Natural killer cell (primary cell): ENCODE measurements at regions not wholly inside any gene's neighbourhood (a gene's known extent, or its start where the extent isn't known, plus 50 kb on each side); places are given as distances from the start of the nearest gene placed in this dataset.

Experiments
- ATAC-seq, 3 donors: fragments of 150-1000 bp in 2 of 3; fragments of 200-7000 bp in 1 of 3; cut with Tn5 transposase; 1 replicate in 1 of 3; 2 replicates in 2 of 3; pipeline ENCODE4 v1.10.0; 2021; ENCODE audit warnings: mild to moderate bottlenecking in 2 of 3, moderate library complexity in 2 of 3
- DNase-seq, 2 donors: peaks; one replicate each; pipeline versions ENCODE4 v3.0.0 to v3.0.0-alpha.2; 2013 to 2021; ENCODE audit warnings: mixed read lengths in 1 of 2
- H3K27ac ChIP-seq: one replicate; pipeline ENCODE4 v1.5.1; 2013; ENCODE audit warnings: mild to moderate bottlenecking, low read length
- H3K27me3 ChIP-seq: one replicate; pipeline ENCODE4 v1.6.1; 2013; ENCODE audit warnings: low read length; ENCODE audit not compliant: control insufficient read depth, insufficient read depth
- H3K36me3 ChIP-seq: one replicate; pipeline ENCODE4 v1.6.1; 2013; ENCODE audit warnings: low read length; ENCODE audit not compliant: control insufficient read depth, insufficient read depth
- H3K4me1 ChIP-seq: one replicate; pipeline ENCODE4 v1.6.1; 2013; ENCODE audit warnings: low read length; ENCODE audit not compliant: control insufficient read depth, insufficient read depth
- H3K4me3 ChIP-seq: one replicate; pipeline ENCODE4 v1.5.1; 2013; ENCODE audit warnings: low read length
- H3K9me3 ChIP-seq: one replicate; pipeline ENCODE4 v1.6.1; 2013; ENCODE audit warnings: low read length; ENCODE audit not compliant: control insufficient read depth, insufficient read depth
- H3K27ac Mint-ChIP-seq, 2 donors: one replicate each; pipeline ENCODE4 v1.8.0; 2022; ENCODE audit warnings: mild to moderate bottlenecking in 2 of 2, mixed read lengths in 2 of 2, moderate library complexity in 1 of 2
- H3K27me3 Mint-ChIP-seq, 2 donors: one replicate each; pipeline ENCODE4 v1.8.0; 2022; ENCODE audit warnings: low read depth in 2 of 2, mixed read lengths in 2 of 2
- H3K36me3 Mint-ChIP-seq: one replicate; pipeline ENCODE4 v1.8.0; 2022; ENCODE audit warnings: mixed read lengths
- H3K4me1 Mint-ChIP-seq, 2 donors: one replicate each; pipeline ENCODE4 v1.8.0; 2022; ENCODE audit warnings: mixed read lengths in 2 of 2
- H3K4me3 Mint-ChIP-seq: one replicate; pipeline ENCODE4 v1.8.0; 2022; ENCODE audit warnings: mild to moderate bottlenecking, moderate library complexity, mixed read lengths
- H3K9me3 Mint-ChIP-seq, 2 donors: one replicate each; pipeline ENCODE4 v1.8.0; 2022; ENCODE audit warnings: mixed read lengths in 2 of 2
- WGBS: methylation state at CpG from one replicate; pipeline ENCODE4 v1.1.7; 2013; ENCODE audit warnings: missing lambda C conversion rate; ENCODE audit not compliant: insufficient coverage; 5-methylcytosine and 5-hydroxymethylcytosine counted together
- intact Hi-C: fragments of 100-400 bp; cut with micrococcal nuclease; formaldehyde crosslinking; loops from one replicate; pipeline ENCODE4 v1.14.2; 2022
- TF ChIP-seq, protein P1 (sequence below): fragments of 200-600 bp; IDR thresholded peaks from one replicate; pipeline ENCODE4 v1.8.0; 2022; ENCODE audit warnings: antibody characterized with exemption

DNA sequence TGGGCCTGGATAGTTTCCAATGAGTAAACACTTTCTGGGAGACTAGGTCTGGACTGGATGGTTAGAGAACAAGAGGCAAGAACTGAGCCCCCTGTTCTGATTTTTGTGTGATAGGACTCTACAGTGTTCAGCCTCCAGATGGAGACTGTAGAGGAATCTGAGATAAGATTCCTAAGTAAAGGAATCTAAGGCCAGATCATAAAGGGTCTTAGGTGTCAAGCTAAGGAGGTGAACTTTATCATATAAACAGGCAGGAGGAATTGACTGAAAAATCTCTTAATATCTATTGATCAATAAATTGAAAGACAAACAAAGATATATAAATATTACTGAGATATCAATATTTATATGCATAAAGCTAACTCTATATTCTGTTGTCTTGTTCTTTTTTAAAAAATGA lies 449.1 kb upstream of the DAB1 start:
- Histone ChIP-seq H3K4me1 (no peaks in the 10 kb centered on the region), H3K36me3 (no peaks in the 10 kb centered on the region), H3K4me3 (no peak overlapping the region), H3K9me3 (no peaks in the 10 kb centered on the region), H3K27ac (no peak overlapping the region), H3K27me3 (no peaks in the 10 kb centered on the region)
- ATAC-seq (no peak), DNase-seq (no peak)
- no peaks in the 10 kb centered on the region for H3K4me1 Mint-ChIP-seq
- intact Hi-C loops: no loop called here
- H3K36me3 Mint-ChIP-seq: no peaks in the 10 kb centered on the region
- H3K4me3 Mint-ChIP-seq: no peak overlapping the region
- H3K27ac Mint-ChIP-seq: no peak overlapping the region
- H3K27me3 Mint-ChIP-seq: peaks cover 0 to 2% of the 10 kb centered on the region in 2 donors
- TF ChIP-seq, protein P1, sequence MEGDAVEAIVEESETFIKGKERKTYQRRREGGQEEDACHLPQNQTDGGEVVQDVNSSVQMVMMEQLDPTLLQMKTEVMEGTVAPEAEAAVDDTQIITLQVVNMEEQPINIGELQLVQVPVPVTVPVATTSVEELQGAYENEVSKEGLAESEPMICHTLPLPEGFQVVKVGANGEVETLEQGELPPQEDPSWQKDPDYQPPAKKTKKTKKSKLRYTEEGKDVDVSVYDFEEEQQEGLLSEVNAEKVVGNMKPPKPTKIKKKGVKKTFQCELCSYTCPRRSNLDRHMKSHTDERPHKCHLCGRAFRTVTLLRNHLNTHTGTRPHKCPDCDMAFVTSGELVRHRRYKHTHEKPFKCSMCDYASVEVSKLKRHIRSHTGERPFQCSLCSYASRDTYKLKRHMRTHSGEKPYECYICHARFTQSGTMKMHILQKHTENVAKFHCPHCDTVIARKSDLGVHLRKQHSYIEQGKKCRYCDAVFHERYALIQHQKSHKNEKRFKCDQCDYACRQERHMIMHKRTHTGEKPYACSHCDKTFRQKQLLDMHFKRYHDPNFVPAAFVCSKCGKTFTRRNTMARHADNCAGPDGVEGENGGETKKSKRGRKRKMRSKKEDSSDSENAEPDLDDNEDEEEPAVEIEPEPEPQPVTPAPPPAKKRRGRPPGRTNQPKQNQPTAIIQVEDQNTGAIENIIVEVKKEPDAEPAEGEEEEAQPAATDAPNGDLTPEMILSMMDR: no peak
- peaks cover 0 to 2% of the 10 kb centered on the region in 2 donors for H3K9me3 Mint-ChIP-seq

GRCh38 chr1:57868908-57869307 lies 445.0 kb upstream of the DAB1 start:
- H3K36me3 Mint-ChIP-seq: no peaks in the 10 kb centered on the region
- H3K9me3 Mint-ChIP-seq: peaks cover 0 to 2% of the 10 kb centered on the region in 2 donors
- no peaks in the 10 kb centered on the region for H3K4me1 Mint-ChIP-seq
- Histone ChIP-seq H3K27me3 (no peaks in the 10 kb centered on the region), H3K9me3 (no peaks in the 10 kb centered on the region), H3K27ac (no peak overlapping the region), H3K4me3 (no peak overlapping the region), H3K36me3 (no peaks in the 10 kb centered on the region), H3K4me1 (no peaks in the 10 kb centered on the region)
- peaks cover 0 to 1% of the 10 kb centered on the region in 2 donors for H3K27me3 Mint-ChIP-seq
- 86% methylated on average over 1 of the region's 1 CpG for WGBS
- H3K27ac Mint-ChIP-seq: no peak overlapping the region
- TF ChIP-seq, protein P1: no peak
- ATAC-seq: no peak
- H3K4me3 Mint-ChIP-seq: no peak overlapping the region
- no peak for DNase-seq
- intact Hi-C loops: no loop called here

- WGBS: 76% methylated on average over 2 of the region's 3 CpGs
- ATAC-seq: no peak
- H3K4me3 Mint-ChIP-seq: no peak overlapping the region
- TF ChIP-seq, protein P1: no peak
- H3K27me3 Mint-ChIP-seq: no peaks in the 10 kb centered on the region
- H3K4me1 Mint-ChIP-seq: no peaks in the 10 kb centered on the region
- no peak overlapping the region for H3K27ac Mint-ChIP-seq
- H3K36me3 Mint-ChIP-seq: no peaks in the 10 kb centered on the region
- no peaks in the 10 kb centered on the region for H3K36me3 ChIP-seq
- DNase-seq: no peak
- H3K27me3 ChIP-seq: no peaks in the 10 kb centered on the region
- H3K9me3 ChIP-seq: no peaks in the 10 kb centered on the region
- peaks cover 0 to 2% of the 10 kb centered on the region in 2 donors for H3K9me3 Mint-ChIP-seq
- H3K27ac ChIP-seq: no peak overlapping the region
- no peak overlapping the region for H3K4me3 ChIP-seq
- intact Hi-C loops: no loop called here
- no peaks in the 10 kb centered on the region for H3K4me1 ChIP-seq
Measured at GRCh38 chr1:57868239-57868638, 444.4 kb upstream of the DAB1 start.

DNA sequence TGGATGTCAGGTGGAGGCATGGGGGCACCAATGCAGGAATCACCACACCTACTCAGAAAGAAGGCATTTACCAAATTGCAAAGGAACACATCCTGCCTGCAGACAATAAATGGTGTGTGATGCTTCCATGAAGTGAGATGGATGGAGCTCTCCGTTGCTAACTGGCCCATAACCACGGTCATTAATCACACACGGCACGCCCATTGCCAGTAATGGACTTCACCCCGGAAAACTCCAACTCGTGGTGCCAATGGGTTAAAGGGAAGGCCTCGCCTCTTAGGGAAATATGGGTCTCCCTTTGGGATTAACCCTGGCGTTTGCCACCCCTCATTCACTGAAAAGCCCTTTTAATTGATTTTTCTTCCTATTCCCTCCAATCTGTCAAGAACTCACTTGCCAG lies 443.1 kb upstream of the DAB1 start:
- H3K4me1 ChIP-seq: no peaks in the 10 kb centered on the region
- 78% methylated on average over 8 of the region's 8 CpGs for WGBS
- no peak overlapping the region for H3K27ac ChIP-seq
- TF ChIP-seq, protein P1: no peak
- no peaks in the 10 kb centered on the region for H3K9me3 ChIP-seq
- no peak overlapping the region for H3K4me3 ChIP-seq
- ATAC-seq (no peak), DNase-seq (no peak)
- H3K4me3 Mint-ChIP-seq: no peak overlapping the region
- no peaks in the 10 kb centered on the region for H3K4me1 Mint-ChIP-seq
- H3K27me3 ChIP-seq: no peaks in the 10 kb centered on the region
- no peak overlapping the region for H3K27ac Mint-ChIP-seq
- H3K27me3 Mint-ChIP-seq: no peaks in the 10 kb centered on the region
- intact Hi-C loops: no loop called here
- H3K9me3 Mint-ChIP-seq: no peaks in the 10 kb centered on the region
- H3K36me3 Mint-ChIP-seq: no peaks in the 10 kb centered on the region
- H3K36me3 ChIP-seq: no peaks in the 10 kb centered on the region
